Activated CD8-positive, alpha-beta memory T cell treated with anti-CD3 and anti-CD28 coated beads for 1 hour (primary cell): ENCODE measurements at regions not wholly inside any gene's neighbourhood (a gene's known extent, or its start where the extent isn't known, plus 50 kb on each side); places are given as distances from the start of the nearest gene placed in this dataset.
"Not testable (repeated sequence)": the region's sequence is repeated elsewhere in the genome, so short reads cannot be mapped to it uniquely, and the experiment has no call there.

ENCODE experiments used
- DNase-seq, 2 donors: peaks; one replicate each; pipeline ENCODE4 v3.0.0-alpha.2; 2020; ENCODE audit warnings: low read depth in 1 of 2; ENCODE audit errors: extremely low read depth in 1 of 2

DNA sequence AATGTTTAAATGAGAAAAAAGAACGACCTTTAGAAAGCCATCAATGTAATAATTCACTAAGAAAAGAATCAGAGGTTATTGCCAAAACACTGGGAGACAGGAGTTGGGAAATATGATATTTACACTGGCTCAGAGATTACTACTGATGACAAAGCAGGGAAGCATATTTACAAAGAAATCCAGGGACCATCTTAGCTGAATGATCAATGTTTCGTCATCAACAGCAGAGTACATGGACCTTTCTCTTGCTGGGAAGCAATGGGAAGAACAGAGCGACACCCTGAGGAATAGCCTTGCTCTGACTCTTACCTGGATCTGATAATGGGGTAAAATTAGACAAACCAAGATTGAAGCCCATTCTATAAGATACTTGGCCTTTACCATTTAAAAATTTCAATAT, 1293.5 kb downstream of the XPNPEP1 start:
- no peak for DNase-seq

DNA sequence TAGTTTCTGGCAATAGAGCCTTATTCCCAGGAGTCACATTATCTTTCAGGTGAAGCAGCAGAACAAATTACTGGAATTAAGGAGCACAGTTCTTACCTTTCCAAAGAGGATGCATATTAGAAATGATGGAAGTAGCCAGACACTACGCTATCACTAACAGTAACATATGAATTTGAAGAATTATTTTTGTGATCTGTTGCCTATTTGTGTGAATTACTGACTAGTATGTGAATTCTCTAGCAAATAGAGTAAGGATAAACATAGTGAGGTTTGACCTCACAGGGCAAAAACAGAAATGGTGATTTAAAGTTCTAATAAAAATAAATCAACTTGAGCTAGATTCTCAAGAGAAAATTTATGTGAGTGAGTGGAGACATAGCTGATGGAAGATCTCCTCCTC, 1299.3 kb downstream of the XPNPEP1 start:
- no peak for DNase-seq

DNA sequence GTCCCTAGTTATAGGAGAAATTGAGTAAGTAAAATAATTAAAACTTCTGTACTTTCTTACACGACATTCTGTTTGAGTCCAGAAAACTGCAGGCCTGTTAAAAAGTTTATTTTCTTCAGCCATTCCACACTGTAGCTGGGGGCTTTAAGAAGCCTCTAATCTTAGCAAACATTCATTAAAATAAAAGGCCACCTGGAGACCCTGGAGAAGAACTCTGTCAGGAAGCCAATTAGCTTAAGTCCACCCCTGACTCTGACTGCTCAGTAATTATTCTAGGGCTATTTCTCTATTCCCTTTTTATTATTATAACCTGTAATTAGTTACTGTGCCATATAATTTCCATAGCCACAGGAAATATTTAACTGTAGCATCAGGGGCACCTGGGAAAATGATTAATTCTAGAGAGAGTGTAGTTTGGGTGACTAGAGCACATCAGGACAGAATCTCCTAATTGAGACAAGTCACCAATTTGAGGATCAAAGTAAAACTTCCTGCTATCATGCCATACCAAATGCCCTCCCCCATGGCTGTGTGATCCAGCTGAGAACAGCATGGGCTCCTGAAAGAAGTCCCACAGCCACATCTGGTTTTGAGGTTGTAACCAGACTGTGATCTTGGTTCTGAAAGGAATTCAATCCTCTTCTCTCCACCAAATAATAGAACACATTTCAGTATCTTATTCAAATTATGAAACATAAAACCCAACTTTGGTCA, 1302.3 kb downstream of the XPNPEP1 start:
- DNase-seq, result no peak

DNA sequence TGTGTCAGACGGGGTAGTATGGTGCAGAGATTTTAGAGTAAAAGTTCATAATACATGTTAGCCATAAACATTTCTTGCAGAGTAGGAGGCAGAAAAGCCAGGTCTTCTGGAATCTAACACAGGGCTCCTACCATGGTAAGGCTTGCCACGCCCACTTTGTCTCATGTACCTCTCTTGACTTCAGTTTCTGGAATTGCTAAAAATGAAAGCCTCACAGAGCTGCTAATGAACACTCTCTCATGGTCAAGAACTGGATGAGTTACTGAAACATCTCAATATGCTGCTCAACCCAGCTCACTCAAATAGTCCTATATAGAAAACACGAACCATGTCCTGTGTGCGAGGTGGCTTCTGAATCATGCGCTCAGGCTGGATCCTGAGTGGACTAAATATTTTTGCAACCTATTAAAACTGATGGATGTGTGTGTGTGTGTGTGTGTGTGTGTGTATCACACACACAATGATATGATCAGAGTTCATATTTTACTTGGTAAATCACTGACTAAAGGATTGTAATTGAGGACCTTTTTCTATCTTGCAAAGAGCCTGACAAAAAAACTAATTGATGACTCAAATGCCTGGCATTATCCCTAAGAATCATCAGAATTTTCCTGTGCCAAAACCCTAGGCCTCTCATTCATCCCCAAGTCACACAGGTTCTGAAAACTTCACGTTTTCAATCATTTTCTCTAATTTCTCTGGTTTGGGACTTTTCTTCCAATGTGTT, 1306.6 kb downstream of the XPNPEP1 start:
- no peak for DNase-seq

DNA sequence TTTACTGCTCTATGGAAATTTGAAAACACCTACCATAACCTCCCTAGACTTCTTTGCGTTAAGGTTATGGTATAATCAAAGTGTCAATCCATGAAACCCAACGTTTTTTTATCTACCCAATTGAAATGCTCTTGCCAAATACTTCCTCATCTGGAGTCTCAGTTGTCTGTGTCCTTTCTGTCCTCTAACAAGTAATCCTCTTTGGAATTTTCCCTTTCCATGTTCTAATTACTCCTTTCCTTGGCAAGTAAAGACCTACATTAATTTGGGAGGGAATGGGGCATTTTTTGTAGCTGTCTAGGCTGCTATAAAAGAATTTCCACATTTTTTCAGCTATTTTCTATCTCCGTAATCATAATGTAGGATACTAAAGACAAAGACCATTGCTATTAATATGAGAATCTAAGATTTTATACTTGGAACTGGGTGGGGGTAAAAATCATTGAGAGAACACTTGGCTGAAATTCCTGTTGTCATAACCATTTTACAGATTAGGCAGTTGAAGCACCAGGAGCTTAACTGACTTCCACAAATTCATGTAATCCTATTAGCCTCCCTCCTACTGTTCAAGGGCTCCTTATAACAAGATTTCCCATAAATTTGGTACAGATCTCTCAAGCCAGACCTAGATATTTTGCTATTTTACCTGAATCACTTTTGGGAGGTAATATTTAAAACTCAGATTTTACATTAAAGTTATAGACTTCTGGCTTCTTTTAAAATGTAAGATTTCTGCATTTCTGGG, 1307.6 kb downstream of the XPNPEP1 start:
- DNase-seq, result no peak

DNA sequence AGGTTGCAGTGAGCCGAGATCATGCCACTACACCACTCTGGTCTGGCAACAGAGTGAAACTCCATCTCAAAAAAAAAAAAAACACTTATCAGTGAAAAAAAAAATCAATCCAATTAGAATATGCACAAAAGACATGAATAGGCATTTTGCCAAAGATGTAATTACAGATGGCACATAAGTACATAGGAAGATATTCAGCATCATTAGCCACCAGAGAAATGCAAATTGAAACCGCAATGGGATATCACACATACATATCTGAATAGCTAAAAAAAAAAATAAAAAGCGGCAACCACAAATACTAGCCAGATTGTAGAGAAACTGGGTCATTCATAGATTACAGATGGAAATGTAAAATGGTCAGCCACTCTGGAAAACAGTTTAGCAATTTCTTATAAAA, 1310.8 kb downstream of the XPNPEP1 start:
- no peak for DNase-seq

DNA sequence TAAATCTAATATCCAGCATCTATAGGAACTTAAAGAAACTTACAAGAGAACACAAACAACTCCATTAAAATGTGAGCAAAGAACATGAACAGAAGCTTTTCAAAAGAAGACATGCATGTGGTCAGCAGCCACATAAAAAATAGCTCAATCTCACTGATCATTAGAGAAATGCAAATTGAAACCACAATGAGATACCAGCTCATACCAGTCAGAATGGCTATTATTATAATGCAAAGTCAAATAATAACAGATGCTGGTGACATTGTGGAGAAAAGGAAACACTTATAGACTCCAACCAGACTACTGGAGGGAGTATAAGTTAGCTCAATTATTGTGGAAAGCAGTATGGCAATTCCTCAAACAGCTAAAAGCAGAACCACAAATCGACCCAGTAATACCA, 1314.5 kb downstream of the XPNPEP1 start:
- DNase-seq, result no peak

DNA sequence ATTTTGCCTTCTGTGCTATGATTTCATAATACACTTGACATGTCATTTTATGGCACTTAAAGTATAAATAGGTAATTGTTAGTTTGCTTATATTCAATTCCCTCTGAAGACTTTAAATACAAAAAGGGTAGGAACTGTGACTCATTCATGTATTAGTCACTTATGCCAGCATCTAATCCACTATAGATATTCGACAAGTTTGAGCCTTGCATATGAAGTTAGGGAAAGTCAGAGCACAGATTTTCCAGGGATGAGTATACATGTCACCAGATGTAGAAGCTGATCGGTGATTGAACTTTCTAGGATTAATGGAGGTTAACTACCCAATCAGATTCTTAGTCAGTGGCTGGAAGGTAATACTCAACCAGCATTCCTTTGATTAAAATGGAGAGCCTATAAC, 1321.5 kb downstream of the XPNPEP1 start:
- no peak for DNase-seq

DNA sequence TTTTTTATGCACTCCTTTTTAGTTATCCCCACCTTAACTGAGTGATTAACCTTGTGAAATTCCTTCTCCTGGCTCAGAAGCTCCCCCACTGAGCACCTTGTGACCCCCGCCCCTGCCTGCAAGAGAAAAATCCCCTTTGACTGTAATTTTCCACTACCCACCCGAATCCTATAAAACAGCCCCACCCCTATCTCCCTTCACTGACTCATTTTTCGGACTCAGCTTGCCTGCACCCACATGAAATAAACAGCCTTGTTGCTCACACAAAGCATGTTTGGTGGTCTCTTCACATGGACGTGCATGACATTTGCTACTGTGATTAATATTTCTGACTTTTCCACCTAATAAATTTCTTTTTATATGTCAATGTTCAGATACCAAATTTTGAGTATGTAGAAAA, 1322.8 kb downstream of the XPNPEP1 start:
- DNase-seq, result not testable (repeated sequence)

DNA sequence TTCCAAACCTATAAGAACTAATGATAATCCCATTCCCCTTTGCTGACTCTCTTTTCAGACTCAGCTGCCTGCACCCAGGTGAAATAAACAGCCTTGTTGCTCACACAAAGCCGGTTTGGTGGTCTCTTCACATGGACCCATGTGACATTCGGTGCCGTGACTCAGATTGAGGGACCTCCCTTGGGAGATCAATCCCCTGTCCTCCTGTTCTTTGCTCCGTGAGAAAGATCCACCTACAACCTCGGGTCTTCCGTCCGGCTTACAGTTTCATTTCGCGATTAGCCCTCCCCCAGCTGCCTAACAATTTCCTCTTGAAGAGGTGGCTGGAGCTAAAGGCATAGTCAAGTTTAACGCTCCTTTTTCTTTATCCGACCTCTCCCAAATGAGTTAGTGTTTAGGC, 1324.0 kb downstream of the XPNPEP1 start:
- DNase-seq, result not testable (repeated sequence)

DNA sequence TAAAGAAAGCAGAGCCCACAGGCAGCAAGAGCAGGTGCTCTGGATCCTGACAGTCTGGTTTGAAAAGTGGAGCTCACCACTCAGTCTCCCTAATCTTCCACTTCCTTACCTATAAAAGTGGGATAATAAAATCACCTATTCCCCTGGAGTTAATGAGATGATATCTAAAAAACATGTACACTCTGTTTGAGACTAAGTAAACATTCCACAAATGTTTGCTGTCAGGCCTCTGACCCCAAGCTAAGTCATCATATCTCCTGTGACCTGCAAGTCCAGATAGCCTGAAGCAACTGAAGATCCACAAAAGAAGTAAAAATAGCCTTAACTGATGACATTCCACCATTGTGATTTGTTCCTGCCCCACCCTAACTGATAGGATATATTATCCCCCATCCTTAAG, 1324.5 kb downstream of the XPNPEP1 start:
- no peak for DNase-seq

DNA sequence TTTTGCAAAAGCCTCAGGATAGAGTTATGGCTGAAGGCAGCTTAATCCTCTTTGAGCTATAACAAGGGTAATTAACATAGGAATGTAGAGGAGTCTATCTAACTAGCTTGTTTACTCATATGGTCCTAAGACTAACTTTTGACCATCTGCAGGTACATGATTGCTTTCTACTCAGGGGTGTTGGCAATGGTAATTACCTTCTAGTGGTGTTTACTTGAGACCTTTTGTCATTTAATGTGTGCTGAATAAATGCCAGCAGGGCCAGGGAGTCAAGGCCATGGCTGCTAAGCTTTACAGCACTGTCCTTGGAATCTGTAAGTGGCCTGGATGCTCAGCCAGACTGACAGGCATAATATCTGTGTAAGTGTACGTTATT, 1325.0 kb downstream of the XPNPEP1 start:
- no peak for DNase-seq

DNA sequence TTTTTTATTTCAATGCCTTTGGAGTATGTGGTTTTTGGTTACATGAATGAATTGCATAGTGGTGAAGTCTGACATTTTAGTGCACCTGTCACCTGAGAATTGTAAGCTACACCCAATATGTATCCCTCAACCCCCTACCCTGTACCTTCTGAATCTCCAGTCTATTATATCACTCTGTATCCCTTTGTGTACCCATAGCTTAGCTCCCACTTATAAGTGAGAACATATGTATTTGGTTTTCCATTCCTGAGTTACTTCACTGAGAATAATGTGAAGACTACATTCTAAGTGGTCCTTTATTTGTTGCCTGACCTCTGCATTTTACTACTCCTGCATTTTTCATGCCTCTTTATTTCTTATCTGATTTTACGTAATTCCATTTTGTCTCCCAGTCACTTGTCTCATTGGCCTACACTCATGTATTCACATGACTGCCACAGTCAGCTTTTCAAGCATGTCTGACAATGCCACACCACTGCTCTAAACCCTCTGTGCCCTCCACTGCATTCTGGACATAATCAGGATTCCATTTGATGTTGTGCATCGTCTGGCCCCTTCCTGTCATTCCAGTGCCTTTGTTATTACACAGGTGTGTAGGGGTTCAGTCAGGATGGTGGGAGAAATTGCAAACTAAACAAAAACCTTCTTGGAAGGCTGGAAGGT, 1325.5 kb downstream of the XPNPEP1 start:
- DNase-seq, result no peak

DNA sequence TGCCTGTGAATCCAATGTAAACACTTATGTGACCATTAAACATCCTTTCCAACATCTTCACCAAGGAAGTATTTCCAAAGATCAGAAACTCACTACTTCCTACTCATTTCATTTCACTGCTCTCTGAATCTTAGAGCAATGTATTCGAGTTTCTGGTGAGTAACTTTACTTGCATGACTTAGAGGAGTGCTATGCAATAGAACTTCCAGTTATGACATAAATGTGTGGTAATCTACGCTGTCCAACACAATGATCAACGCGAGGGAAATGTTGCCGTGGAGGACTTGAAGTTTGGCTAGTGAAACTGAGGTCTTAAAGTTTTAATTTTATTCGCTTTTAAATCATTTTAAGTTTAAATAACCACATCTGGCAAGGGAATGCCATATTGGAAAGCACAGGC, 1326.3 kb downstream of the XPNPEP1 start:
- DNase-seq, result no peak

DNA sequence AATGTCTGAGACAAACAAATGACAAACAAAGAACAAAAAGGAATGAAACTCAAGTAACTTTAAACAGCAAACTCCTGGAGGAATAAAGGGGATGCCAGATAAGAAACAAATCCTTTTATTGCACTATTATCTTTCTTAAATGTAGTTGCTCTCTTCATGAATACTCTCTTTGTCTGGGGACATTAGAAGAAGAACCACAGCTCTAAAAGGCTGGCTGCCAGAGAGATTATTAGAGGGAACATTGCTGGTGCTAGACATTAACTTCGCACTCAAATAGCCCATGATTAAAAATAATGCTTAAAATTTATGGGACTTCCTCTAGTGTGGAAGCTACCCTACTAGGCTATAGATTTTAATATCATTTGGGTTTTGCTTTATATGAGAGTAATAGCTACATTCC, 1330.4 kb downstream of the XPNPEP1 start:
- no peak for DNase-seq

DNA sequence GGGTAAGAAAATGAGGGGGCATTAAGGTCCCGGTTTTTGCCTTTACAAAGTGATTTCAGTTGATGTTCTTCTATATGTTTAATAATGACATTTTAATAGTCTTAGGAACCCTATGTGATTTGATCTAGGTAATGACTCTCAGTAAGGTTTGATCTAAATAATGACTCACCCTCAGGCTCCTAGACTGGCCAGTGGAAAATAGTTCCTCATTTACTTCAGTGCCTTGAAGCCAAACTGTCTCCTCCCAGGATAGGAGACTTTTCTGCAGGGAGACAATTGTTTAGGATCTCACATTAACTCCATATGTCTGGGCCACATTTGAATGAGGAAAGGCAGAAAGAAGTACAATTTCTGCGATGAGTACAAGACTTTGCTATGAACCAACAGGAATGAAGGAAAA, 1331.9 kb downstream of the XPNPEP1 start:
- DNase-seq, result no peak

DNA sequence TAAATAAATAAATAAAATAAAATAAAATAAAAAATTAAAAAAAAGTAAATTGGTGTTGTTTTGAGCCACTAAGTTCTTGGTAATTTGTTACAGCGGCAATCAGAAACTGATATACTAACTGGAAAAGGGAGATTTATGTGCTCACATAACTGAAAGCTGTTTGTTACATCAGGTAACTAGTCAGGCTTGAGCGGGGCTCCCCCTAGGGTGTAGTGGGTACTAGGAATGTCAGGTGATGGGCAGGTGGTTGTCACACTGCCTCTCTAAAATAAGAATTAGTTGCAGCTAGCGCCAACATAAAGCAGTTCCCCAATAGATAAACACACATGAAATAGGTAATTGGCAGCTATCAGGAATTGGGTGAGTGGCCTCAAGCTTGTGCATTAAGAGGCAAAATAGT, 1336.9 kb downstream of the XPNPEP1 start:
- DNase-seq, result no peak

DNA sequence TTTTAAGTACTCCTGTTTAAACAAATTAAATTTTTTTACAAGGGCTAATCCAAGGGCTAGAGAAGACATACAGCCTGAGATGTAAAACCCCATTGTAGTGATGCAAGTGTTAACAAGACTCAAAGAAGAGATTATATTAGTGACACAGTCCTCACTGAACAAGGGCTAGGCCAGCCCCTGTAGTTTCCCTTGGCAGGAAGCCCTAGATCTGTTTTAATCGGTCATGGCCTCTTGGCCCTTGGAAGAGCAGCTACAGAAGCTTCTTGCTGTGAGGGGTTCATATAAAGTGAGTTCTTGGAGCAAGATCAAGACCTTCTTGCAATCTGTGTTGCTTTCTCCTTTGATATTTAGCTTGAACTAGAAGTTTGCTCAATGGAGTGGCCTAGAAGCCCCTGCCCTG, 1339.4 kb downstream of the XPNPEP1 start:
- no peak for DNase-seq

DNA sequence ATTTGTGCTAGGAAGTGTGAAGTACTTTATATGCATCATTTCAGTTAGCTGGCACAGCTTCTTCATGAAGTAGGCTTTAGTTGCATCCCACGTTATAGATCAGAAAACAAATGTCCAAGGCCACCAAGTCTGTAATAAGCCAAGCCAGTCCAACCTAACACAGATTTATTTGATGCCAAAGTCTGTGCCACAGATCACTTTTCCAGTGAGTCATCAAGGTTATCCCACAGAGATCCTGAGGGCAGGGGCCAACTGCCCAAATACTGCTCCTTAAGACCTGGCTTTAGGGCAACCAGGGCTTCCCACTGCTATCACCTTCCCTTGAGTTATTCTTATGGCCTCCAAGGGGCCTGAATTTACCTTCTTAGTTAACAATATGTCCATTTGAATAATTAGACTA, 1340.4 kb downstream of the XPNPEP1 start:
- DNase-seq, result no peak

DNA sequence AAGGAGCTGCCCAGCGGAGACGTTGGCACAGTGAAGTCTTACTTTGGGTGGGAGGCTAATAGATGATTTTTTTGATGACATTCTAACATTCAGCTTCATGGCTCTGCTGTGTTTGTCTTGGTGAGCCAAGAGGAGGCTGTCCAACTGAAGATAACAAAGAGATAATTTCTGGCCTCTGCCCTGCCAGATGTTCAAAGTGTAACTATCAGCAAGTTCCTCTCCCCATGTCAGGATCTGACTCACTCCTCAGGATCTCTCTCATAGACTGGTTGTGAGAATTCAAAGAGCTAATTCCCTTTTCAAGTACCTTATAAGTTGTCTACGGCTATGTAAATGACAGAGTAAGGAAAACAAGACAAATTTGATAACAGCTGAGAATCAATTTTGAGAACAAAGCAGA, 1340.9 kb downstream of the XPNPEP1 start:
- no peak for DNase-seq

DNA sequence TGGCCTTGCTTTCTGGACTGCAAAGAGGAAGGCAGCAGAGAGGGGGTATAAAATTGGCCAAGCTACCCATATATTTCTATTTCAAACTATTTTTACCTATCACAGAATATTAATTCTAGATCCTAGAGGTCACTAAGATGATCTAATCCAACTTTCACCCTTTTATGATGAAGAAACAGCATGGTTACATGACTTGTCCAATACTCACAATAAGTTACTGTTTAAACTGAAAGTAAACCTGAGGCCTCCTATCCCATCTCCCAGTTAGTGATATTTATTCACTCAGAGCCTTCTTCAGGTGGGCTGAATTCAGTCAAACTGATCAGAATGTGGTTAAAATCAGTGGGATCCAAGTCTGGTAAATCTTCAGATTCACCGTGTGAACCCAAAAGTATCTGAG, 1345.1 kb downstream of the XPNPEP1 start:
- DNase-seq, result no peak

DNA sequence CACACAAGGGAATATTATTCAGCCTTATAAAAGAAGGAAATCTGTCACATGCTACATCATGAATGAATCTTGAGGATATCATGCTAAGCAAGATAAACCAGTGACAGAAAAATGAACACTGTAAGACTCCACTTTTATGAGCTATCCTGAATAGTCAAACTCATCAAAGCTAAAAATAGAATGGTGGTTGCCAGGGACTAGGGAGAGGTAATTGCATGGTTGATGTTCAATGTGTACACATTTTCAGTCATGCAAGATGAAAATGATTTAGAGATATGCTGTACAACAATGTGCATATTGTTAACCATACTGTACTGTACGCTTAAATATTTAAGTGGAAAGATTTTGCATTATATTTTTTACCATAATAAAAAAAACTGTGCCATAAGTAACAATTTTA, 1349.1 kb downstream of the XPNPEP1 start:
- DNase-seq, result no peak
